ENCODE measurements at regions not wholly inside any gene's neighbourhood (a gene's known extent, or its start where the extent isn't known, plus 50 kb on each side); places are given as distances from the start of the nearest gene placed in this dataset.

- no peak for TF ChIP-seq CTCF (conservative IDR thresholded peaks at IDR 0.05 in 1 of 2, IDR thresholded peaks at IDR 0.05 in 1 of 2; ENCODE audit: extremely low read depth in 1 of 2, insufficient read depth in 1 of 2, low read depth in 1 of 2, low read length in 2 of 2)
- no peak for TF ChIP-seq EZH2 (IDR thresholded peaks at IDR 0.05; ENCODE audit: borderline replicate concordance, low read length)
Measured at GRCh38 chr17:5638596-5638995, 54.3 kb upstream of the NLRP1 start.
